HFF-Myc (cell line): ENCODE measurements at regions not wholly inside any gene's neighbourhood (a gene's known extent, or its start where the extent isn't known, plus 50 kb on each side); places are given as distances from the start of the nearest gene placed in this dataset.

Experiments used
- DNase-seq: peaks from one replicate; pipeline ENCODE4 v3.0.0-alpha.2; 2011; ENCODE audit warnings: low read depth; ENCODE audit errors: extremely low read depth
- H3K4me3 ChIP-seq: replicated peaks from 2 replicates; pipeline ENCODE4 v1.5.1; 2011; ENCODE audit warnings: low read depth, mild to moderate bottlenecking, control low read depth, low read length
- CTCF ChIP-seq: IDR thresholded peaks from 2 replicates; pipeline ENCODE4 v1.5.1; 2012; ENCODE audit warnings: mild to moderate bottlenecking, low read depth, low read length, control low read depth; ENCODE audit errors: missing control alignments

GRCh38 chr12:107244584-107244983 is 151.2 kb upstream of the CRY1 start:
- TF ChIP-seq CTCF, result no peak

GRCh38 chr12:107247650-107248049 is 154.3 kb upstream of the CRY1 start:
- H3K4me3 ChIP-seq, result no peak overlapping the region
- DNase-seq, result no peak
- no peak for TF ChIP-seq CTCF

More at GRCh38 chr12:107244584-107244983, 151.2 kb upstream of the CRY1 start:
- H3K4me3 ChIP-seq, result no peak overlapping the region
- DNase-seq, result no peak

GRCh38 chr12:107248187-107248586 is 154.8 kb upstream of the CRY1 start:
- no peak for TF ChIP-seq CTCF
- DNase-seq, result no peak
- no peak overlapping the region for H3K4me3 ChIP-seq

- no peak for DNase-seq
- no peak overlapping the region for H3K4me3 ChIP-seq
- TF ChIP-seq CTCF, result no peak
These were observed 157.9 kb upstream of the CRY1 start for GRCh38 chr12:107251288-107251687.

GRCh38 chr12:107253361-107253760 is 160.0 kb upstream of the CRY1 start:
- TF ChIP-seq CTCF, result no peak
- DNase-seq, result no peak
- H3K4me3 ChIP-seq, result no peak overlapping the region

GRCh38 chr12:107254258-107254856 is 161.0 kb upstream of the CRY1 start:
- no peak overlapping the region for H3K4me3 ChIP-seq
- no peak for TF ChIP-seq CTCF
- no peak for DNase-seq

- DNase-seq, result no peak
- TF ChIP-seq CTCF, result no peak
- no peak overlapping the region for H3K4me3 ChIP-seq
These were observed 165.4 kb upstream of the CRY1 start for GRCh38 chr12:107258780-107259179.
